HFF-Myc (cell line): ENCODE measurements at regions not wholly inside any gene's neighbourhood (a gene's known extent, or its start where the extent isn't known, plus 50 kb on each side); places are given as distances from the start of the nearest gene placed in this dataset.

Experiments
- DNase-seq: peaks from one replicate; pipeline ENCODE4 v3.0.0-alpha.2; 2011; ENCODE audit warnings: low read depth; ENCODE audit errors: extremely low read depth
- H3K4me3 ChIP-seq: replicated peaks from 2 replicates; pipeline ENCODE4 v1.5.1; 2011; ENCODE audit warnings: low read depth, mild to moderate bottlenecking, control low read depth, low read length
- CTCF ChIP-seq: IDR thresholded peaks from 2 replicates; pipeline ENCODE4 v1.5.1; 2012; ENCODE audit warnings: mild to moderate bottlenecking, low read depth, low read length, control low read depth; ENCODE audit errors: missing control alignments

- TF ChIP-seq CTCF, result no peak
- DNase-seq, result no peak
- no peak overlapping the region for H3K4me3 ChIP-seq
Measured at GRCh38 chr9:13847270-13847669, 466.7 kb downstream of the NFIB start.

GRCh38 chr9:13845460-13845859 is 468.5 kb downstream of the NFIB start:
- DNase-seq, result no peak

GRCh38 chr9:13841746-13842462 is 472.0 kb downstream of the NFIB start:
- TF ChIP-seq CTCF, result no peak
- DNase-seq, result no peak
- no peak overlapping the region for H3K4me3 ChIP-seq

More at GRCh38 chr9:13845460-13845859, 468.5 kb downstream of the NFIB start:
- H3K4me3 ChIP-seq, result no peak overlapping the region
- no peak for TF ChIP-seq CTCF

GRCh38 chr9:13832446-13832845 is 481.5 kb downstream of the NFIB start:
- no peak for DNase-seq
- TF ChIP-seq CTCF, result no peak
- H3K4me3 ChIP-seq, result no peak overlapping the region

- no peak overlapping the region for H3K4me3 ChIP-seq
- no peak for TF ChIP-seq CTCF
- no peak for DNase-seq
Measured at GRCh38 chr9:13823026-13823425, 490.9 kb downstream of the NFIB start.

- H3K4me3 ChIP-seq, result no peak overlapping the region
- no peak for DNase-seq
- no peak for TF ChIP-seq CTCF
Measured at GRCh38 chr9:13817754-13818278, 496.1 kb downstream of the NFIB start.
